ENCODE measurements at regions not wholly inside any gene's neighbourhood (a gene's known extent, or its start where the extent isn't known, plus 50 kb on each side); places are given as distances from the start of the nearest gene placed in this dataset.

- in situ Hi-C loops (cut with HindIII; ENCODE audit: low sequenced_read_pairs), result no loop called here
- DNase-seq (ENCODE audit: low read depth, low spot score), result no peak
- no peak overlapping the region for H3K4me3 ChIP-seq (ENCODE audit: low read depth, low read length)
- TF ChIP-seq CTCF (IDR thresholded peaks at IDR 0.05; ENCODE audit: low read depth, low read length), result no peak
Observed at GRCh38 chr12:29033519-29033918, 115.6 kb upstream of the FAR2 start.

GRCh38 chr12:29035112-29035511, 114.0 kb upstream of the FAR2 start:
- no peak for TF ChIP-seq CTCF (IDR thresholded peaks at IDR 0.05; ENCODE audit: low read depth, low read length)
- no peak overlapping the region for H3K4me3 ChIP-seq (ENCODE audit: low read depth, low read length)
- DNase-seq (ENCODE audit: low read depth, low spot score), result no peak
- in situ Hi-C loops (cut with HindIII; ENCODE audit: low sequenced_read_pairs), result no loop called here

GRCh38 chr12:29039013-29039412, 110.1 kb upstream of the FAR2 start:
- TF ChIP-seq CTCF (IDR thresholded peaks at IDR 0.05; ENCODE audit: low read depth, low read length), result no peak
- peak; percentile 60 for DNase-seq (ENCODE audit: low read depth, low spot score)
- in situ Hi-C loops (cut with HindIII; ENCODE audit: low sequenced_read_pairs), result no loop called here
- H3K4me3 ChIP-seq (ENCODE audit: low read depth, low read length), result no peak overlapping the region

GRCh38 chr12:29041621-29042020, 107.5 kb upstream of the FAR2 start:
- DNase-seq (ENCODE audit: low read depth, low spot score), result peak; percentile 91
- TF ChIP-seq CTCF (IDR thresholded peaks at IDR 0.05; ENCODE audit: low read depth, low read length), result no peak
- in situ Hi-C loops (cut with HindIII; ENCODE audit: low sequenced_read_pairs), result no loop called here
- H3K4me3 ChIP-seq (ENCODE audit: low read depth, low read length), result no peak overlapping the region

GRCh38 chr12:29043069-29043468, 106.0 kb upstream of the FAR2 start:
- no peak overlapping the region for H3K4me3 ChIP-seq (ENCODE audit: low read depth, low read length)
- DNase-seq (ENCODE audit: low read depth, low spot score), result peak; percentile 54
- TF ChIP-seq CTCF (IDR thresholded peaks at IDR 0.05; ENCODE audit: low read depth, low read length), result no peak
- in situ Hi-C loops (cut with HindIII; ENCODE audit: low sequenced_read_pairs), result no loop called here

GRCh38 chr12:29044799-29045198, 104.3 kb upstream of the FAR2 start:
- H3K4me3 ChIP-seq (ENCODE audit: low read depth, low read length), result no peak overlapping the region
- no peak for TF ChIP-seq CTCF (IDR thresholded peaks at IDR 0.05; ENCODE audit: low read depth, low read length)
- in situ Hi-C loops (cut with HindIII; ENCODE audit: low sequenced_read_pairs), result no loop called here
- DNase-seq (ENCODE audit: low read depth, low spot score), result no peak

- no peak for TF ChIP-seq CTCF (IDR thresholded peaks at IDR 0.05; ENCODE audit: low read depth, low read length)
- in situ Hi-C loops (cut with HindIII; ENCODE audit: low sequenced_read_pairs), result no loop called here
- no peak overlapping the region for H3K4me3 ChIP-seq (ENCODE audit: low read depth, low read length)
- no peak for DNase-seq (ENCODE audit: low read depth, low spot score)
Observed at GRCh38 chr12:29048787-29049186, 100.3 kb upstream of the FAR2 start.
